C4-2B (cell line): ENCODE measurements at regions not wholly inside any gene's neighbourhood (a gene's known extent, or its start where the extent isn't known, plus 50 kb on each side); places are given as distances from the start of the nearest gene placed in this dataset.

Experiments
- H3K27ac ChIP-seq: fragments of 450-650 bp; 2 replicates; pipeline ENCODE4 v1.5.1; 2017
- ZFX ChIP-seq: fragments of 450-650 bp; IDR thresholded peaks from 2 replicates; pipeline ENCODE4 v1.6.1; 2017
- TF ChIP-seq, protein P1 (sequence below): fragments of 450-650 bp; conservative IDR thresholded peaks from 2 replicates; pipeline ENCODE4 v1.5.1; 2017; ENCODE audit warnings: mild to moderate bottlenecking

DNA sequence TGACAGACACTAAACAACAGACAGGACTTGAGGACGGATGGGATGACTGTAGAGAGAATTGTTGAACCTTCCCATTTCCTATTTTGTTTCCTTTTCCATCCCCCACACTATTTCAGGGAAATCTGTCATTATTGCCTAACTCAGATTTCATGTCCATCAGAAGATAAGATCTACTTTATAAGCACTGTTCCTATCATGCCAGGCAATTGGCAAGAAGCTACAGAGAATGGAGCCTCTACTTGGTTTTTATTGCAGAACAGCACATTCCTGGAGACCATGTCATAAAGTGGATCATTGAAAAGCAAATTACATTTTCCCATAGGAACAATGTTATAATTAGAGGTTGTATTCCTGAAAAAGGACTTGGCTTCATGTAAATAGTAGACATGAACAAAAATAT is 173.7 kb upstream of the KIF2A start:
- TF ChIP-seq, protein P1, sequence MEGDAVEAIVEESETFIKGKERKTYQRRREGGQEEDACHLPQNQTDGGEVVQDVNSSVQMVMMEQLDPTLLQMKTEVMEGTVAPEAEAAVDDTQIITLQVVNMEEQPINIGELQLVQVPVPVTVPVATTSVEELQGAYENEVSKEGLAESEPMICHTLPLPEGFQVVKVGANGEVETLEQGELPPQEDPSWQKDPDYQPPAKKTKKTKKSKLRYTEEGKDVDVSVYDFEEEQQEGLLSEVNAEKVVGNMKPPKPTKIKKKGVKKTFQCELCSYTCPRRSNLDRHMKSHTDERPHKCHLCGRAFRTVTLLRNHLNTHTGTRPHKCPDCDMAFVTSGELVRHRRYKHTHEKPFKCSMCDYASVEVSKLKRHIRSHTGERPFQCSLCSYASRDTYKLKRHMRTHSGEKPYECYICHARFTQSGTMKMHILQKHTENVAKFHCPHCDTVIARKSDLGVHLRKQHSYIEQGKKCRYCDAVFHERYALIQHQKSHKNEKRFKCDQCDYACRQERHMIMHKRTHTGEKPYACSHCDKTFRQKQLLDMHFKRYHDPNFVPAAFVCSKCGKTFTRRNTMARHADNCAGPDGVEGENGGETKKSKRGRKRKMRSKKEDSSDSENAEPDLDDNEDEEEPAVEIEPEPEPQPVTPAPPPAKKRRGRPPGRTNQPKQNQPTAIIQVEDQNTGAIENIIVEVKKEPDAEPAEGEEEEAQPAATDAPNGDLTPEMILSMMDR: no peak
- no peak for TF ChIP-seq ZFX
- peak overlapping the region; percentile 80; the same call in 1 of the 2 replicates for H3K27ac ChIP-seq

DNA sequence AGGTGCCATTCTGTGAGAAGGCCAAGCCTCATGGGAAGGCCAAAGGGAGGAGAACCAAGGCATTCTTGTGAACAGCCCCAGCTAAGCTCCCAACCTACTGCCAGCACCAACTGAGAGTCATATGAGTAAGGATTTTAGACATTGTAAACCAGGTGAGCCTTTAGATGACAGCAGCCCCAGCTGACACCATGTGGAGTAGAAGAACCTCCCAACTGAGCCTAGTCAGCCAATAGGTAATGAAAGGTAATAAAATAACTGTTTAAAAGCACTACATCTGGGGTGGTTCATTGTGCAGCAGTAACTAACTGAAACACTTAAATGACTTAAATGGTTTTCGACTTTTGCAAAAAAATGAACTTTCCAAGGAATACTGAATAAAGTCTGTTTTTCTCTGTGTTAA is 172.6 kb upstream of the KIF2A start:
- H3K27ac ChIP-seq: peak overlapping the region; percentile 70
- no peak for TF ChIP-seq ZFX
- TF ChIP-seq, protein P1: no peak

DNA sequence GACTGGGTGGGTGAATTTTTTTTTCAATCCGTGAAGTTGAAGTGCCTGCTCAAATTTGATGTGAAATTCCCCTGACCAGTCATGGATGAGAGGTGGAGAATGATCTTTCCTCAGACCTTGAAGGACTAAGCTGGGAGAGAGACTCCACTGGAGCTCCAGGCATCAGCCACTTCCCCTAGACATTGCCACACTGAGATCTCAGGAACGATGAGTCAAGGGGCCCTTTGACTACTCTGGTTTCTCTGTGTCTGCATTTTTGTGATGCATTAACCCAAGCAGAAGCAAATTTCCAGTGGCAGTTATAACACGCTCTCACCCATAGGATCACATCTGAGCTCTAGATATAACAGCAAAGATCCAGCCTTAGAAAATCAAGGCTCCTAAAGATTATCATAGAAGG is 171.2 kb upstream of the KIF2A start:
- H3K27ac ChIP-seq: no peak overlapping the region; the same call in 1 of the 2 replicates
- no peak for TF ChIP-seq ZFX
- TF ChIP-seq, protein P1: no peak

DNA sequence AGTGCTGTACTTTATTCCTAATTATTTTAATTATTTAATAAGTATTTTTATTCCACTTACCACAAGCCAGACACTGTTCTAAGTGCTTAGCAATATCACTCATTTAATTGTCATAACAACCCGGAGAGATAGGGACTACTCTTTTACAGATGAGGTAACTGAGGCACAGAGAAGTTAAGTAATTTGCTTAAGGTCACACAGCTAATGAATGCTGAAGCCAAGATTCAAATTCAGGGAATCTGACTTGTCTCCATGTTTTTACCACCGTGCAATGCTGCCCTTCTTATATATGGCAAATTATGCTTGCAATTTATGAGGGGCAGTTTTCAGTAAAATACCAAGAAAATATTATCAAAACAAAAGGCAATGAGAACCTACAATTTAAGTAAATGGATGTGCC is 168.4 kb upstream of the KIF2A start:
- H3K27ac ChIP-seq: no peak overlapping the region
- TF ChIP-seq ZFX: no peak
- TF ChIP-seq, protein P1: no peak

DNA sequence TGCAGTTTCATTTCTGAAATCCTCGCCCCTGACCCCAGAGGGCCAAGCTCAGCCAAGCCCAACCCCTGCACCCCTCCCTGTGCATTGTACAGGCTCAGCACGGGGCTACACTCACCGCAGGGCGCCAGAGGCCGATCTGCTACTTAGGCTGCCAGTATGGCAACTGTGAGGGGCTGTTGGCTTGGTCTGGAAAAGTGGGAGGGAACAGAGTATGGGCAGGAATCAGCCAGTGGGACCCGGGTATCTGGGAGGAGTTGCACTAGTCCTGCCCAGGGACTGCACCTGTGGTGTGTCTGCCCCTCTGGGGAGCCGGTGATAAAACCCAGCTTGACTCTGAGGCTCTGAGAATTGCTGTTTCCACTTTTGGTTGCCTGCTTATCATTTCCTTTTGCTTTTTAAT is 167.4 kb upstream of the KIF2A start:
- no peak overlapping the region for H3K27ac ChIP-seq
- TF ChIP-seq ZFX: no peak
- TF ChIP-seq, protein P1: no peak

DNA sequence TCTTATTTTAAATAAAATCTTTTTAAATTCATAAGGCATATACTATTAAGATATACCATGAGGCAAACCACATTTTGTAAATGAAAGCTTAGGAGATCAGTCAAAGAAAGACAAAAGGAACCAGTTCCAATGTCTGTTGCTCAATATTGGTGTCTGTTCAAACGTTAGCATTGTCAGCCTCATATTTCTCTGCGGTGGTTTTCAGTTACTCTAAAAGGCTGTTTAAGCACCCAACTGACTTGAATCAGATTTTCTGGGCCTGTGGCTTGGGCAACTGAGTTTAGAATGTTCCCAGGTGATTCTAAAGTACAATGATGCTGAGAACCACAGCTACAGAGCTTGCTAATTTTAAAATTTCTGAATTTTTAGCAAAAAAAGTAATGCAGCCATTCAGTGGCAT is 166.3 kb upstream of the KIF2A start:
- TF ChIP-seq ZFX: no peak
- H3K27ac ChIP-seq: no peak overlapping the region

DNA sequence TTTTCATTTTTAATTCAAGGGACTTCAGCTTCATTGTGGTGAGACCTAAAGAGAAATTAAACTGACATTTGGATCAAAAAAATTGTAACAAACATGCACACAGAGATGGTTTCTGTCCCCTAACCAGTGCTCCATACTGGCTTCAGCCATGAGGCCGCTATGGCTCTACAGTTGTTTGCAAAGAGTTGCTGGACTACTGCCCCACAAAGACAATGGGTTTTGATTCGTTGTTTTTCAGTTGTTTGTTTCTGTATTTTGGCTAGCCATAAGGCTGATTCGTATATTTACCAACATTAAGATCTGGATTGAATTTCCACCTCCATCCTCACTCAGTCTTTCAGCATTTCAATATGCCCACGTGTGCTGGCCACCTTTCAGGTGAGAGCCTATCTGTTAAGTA is 163.7 kb upstream of the KIF2A start:
- H3K27ac ChIP-seq: no peak overlapping the region
- TF ChIP-seq ZFX: no peak
- TF ChIP-seq, protein P1: no peak
